Body of pancreas (tissue), 4 donors: ENCODE measurements at regions not wholly inside any gene's neighbourhood (a gene's known extent, or its start where the extent isn't known, plus 50 kb on each side); places are given as distances from the start of the nearest gene placed in this dataset.

Source experiments
- POLR2A ChIP-seq, 3 donors: fragments of 450-650 bp; IDR thresholded peaks; one replicate each; pipeline ENCODE4 v1.6.1; 2016; ENCODE audit warnings: antibody characterized with exemption in 3 of 3, mild to moderate bottlenecking in 2 of 3
- TF ChIP-seq, protein P1 (sequence below), 7 experiments: fragments of 450-650 bp in 4 of 7; fragments of 200-600 bp in 3 of 7; sonication (generic) in 3 of 7; IDR thresholded peaks; one replicate each; pipeline ENCODE4 v1.5.1; 2016 to 2019; ENCODE audit warnings: antibody characterized with exemption in 7 of 7

DNA sequence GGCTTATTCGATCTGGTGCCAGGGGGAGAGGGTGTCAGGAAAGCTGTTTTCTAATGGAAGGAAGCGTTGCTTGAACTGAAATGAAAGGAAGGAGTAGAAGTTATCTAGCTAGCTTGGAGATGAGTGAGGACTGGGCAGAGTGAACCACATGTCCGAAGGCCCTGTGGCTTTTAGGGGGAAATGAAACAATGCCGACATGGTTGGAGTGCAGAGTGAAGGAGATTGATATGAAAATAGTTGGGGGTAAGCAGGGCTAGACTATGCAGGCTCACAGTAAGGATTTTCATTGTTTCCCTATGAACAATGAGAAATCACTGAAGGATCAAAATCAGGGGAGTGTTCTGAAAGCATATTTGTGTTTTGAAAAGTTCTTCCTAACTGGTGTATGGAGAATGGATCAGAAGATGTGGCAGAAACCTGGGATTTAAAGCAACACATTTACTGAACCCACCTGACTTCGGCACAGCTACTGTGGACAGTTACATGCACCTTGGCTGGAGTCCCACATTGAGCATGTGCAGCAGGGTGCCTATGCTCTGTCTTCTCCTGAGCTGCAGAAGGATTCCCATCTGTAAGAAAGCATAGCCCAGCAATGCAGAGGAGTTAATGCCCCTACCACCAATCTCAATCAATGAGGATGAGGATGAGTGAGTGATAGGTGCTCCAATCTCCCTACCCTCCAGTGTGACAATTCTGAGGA, 144.4 kb upstream of the TBCA start:
- TF ChIP-seq, protein P1, sequence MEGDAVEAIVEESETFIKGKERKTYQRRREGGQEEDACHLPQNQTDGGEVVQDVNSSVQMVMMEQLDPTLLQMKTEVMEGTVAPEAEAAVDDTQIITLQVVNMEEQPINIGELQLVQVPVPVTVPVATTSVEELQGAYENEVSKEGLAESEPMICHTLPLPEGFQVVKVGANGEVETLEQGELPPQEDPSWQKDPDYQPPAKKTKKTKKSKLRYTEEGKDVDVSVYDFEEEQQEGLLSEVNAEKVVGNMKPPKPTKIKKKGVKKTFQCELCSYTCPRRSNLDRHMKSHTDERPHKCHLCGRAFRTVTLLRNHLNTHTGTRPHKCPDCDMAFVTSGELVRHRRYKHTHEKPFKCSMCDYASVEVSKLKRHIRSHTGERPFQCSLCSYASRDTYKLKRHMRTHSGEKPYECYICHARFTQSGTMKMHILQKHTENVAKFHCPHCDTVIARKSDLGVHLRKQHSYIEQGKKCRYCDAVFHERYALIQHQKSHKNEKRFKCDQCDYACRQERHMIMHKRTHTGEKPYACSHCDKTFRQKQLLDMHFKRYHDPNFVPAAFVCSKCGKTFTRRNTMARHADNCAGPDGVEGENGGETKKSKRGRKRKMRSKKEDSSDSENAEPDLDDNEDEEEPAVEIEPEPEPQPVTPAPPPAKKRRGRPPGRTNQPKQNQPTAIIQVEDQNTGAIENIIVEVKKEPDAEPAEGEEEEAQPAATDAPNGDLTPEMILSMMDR (IDR thresholded peaks at IDR 0.05): no peak
- no peak for TF ChIP-seq POLR2A (IDR thresholded peaks at IDR 0.05)
